Ishikawa (cell line): ENCODE measurements at regions not wholly inside any gene's neighbourhood (a gene's known extent, or its start where the extent isn't known, plus 50 kb on each side); places are given as distances from the start of the nearest gene placed in this dataset.

ENCODE experiments used
- CREB1 ChIP-seq: IDR thresholded peaks from 2 replicates; pipeline ENCODE4 v1.6.1; 2012; ENCODE audit warnings: low read depth
- EGR1 ChIP-seq: IDR thresholded peaks from 2 replicates; pipeline ENCODE4 v1.6.1; 2012
- EP300 ChIP-seq: IDR thresholded peaks from 2 replicates; pipeline ENCODE4 v1.6.1; 2012; ENCODE audit warnings: borderline replicate concordance
- NFIC ChIP-seq: IDR thresholded peaks from 2 replicates; pipeline ENCODE4 v1.6.1; 2012
- RAD21 ChIP-seq: IDR thresholded peaks from 2 replicates; pipeline ENCODE4 v1.6.1; 2012; ENCODE audit warnings: low read depth
- REST ChIP-seq: IDR thresholded peaks from 2 replicates; pipeline ENCODE4 v1.6.1; 2012; ENCODE audit warnings: low read depth, mild to moderate bottlenecking
- TAF1 ChIP-seq: IDR thresholded peaks from 2 replicates; pipeline ENCODE4 v1.6.1; 2012; ENCODE audit warnings: low read depth, mild to moderate bottlenecking
- TCF12 ChIP-seq: IDR thresholded peaks from 2 replicates; pipeline ENCODE4 v1.6.1; 2012; ENCODE audit warnings: low read depth
- TEAD4 ChIP-seq: IDR thresholded peaks from 2 replicates; pipeline ENCODE4 v1.6.1; 2012
- YY1 ChIP-seq: IDR thresholded peaks from 2 replicates; pipeline ENCODE4 v1.6.1; 2012; ENCODE audit warnings: low read depth
- ZBTB7A ChIP-seq: IDR thresholded peaks from 2 replicates; pipeline ENCODE4 v1.6.1; 2012; ENCODE audit warnings: low read depth

GRCh38 chr2:215812966-215813365 lies 200.4 kb downstream of the MREG start:
- TF ChIP-seq REST (no peak), TCF12 (no peak), TEAD4 (no peak), EP300 (no peak), YY1 (no peak), TAF1 (no peak), NFIC (no peak), ZBTB7A (no peak), RAD21 (no peak), CREB1 (no peak), EGR1 (no peak)
